ENCODE measurements at regions not wholly inside any gene's neighbourhood (a gene's known extent, or its start where the extent isn't known, plus 50 kb on each side); places are given as distances from the start of the nearest gene placed in this dataset.

DNA sequence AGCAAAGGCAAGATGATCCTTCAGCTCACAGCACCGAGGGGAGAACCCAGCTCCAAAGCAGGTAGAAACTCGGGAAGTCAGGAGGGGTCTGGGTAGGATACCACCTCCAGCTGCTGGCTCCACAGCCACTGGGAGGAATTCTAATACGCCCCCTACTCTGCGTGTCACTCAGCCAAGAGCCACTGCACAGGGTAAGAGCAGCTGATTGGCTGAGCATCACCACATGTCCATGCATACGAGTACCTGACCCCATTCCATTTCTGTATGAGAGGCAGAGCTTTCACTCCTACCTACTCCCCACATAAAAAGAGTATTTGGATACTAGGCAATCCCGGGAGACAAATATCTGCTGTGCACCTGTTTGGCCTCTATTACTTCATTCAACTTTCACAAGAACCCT is 121.4 kb downstream of the RRAGC start:
- TF ChIP-seq, protein P1, sequence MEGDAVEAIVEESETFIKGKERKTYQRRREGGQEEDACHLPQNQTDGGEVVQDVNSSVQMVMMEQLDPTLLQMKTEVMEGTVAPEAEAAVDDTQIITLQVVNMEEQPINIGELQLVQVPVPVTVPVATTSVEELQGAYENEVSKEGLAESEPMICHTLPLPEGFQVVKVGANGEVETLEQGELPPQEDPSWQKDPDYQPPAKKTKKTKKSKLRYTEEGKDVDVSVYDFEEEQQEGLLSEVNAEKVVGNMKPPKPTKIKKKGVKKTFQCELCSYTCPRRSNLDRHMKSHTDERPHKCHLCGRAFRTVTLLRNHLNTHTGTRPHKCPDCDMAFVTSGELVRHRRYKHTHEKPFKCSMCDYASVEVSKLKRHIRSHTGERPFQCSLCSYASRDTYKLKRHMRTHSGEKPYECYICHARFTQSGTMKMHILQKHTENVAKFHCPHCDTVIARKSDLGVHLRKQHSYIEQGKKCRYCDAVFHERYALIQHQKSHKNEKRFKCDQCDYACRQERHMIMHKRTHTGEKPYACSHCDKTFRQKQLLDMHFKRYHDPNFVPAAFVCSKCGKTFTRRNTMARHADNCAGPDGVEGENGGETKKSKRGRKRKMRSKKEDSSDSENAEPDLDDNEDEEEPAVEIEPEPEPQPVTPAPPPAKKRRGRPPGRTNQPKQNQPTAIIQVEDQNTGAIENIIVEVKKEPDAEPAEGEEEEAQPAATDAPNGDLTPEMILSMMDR (conservative IDR thresholded peaks at IDR 0.05) = no peak
- TF ChIP-seq EZH2 (IDR thresholded peaks at IDR 0.05; ENCODE audit: low read depth) = no peak

Data from PC-9 (cell line).